OCI-LY3 (cell line): ENCODE measurements at regions not wholly inside any gene's neighbourhood (a gene's known extent, or its start where the extent isn't known, plus 50 kb on each side); places are given as distances from the start of the nearest gene placed in this dataset.

Experiments used
- H2AFZ ChIP-seq: fragments of 200-600, 300-600 bp; shearing (Covaris generic); 2 replicates; pipeline ENCODE4 v1.6.0; 2014; ENCODE audit warnings: antibody characterized with exemption, low read depth, low read length
- H3K27ac ChIP-seq: fragments of 200-600, 300-600 bp; sonication (generic); 2 replicates; pipeline ENCODE4 v1.5.1; 2014; ENCODE audit warnings: mild to moderate bottlenecking, low read length, moderate library complexity, mixed read lengths
- H3K27me3 ChIP-seq: fragments of 200-600, 300-600 bp; sonication (generic); 2 replicates; pipeline ENCODE4 v1.6.1; 2014; ENCODE audit warnings: low read depth, low read length, mixed read lengths
- H3K36me3 ChIP-seq: fragments of 200-600, 300-600 bp; sonication (generic); replicated peaks from 2 replicates; pipeline ENCODE3; 2014; ENCODE audit warnings: low read depth, low read length, mixed read lengths
- H3K4me1 ChIP-seq: fragments of 300-600, 200-600 bp; sonication (generic); 2 replicates; pipeline ENCODE4 v1.6.1; 2014; ENCODE audit warnings: low read length, mixed read lengths
- H3K4me2 ChIP-seq: fragments of 200-600, 300-600 bp; sonication (generic); 2 replicates; pipeline ENCODE4 v1.6.1; 2014; ENCODE audit warnings: low read length, mixed read lengths
- H3K4me3 ChIP-seq: fragments of 300-600, 200-600 bp; sonication (generic); 2 replicates; pipeline ENCODE4 v1.5.1; 2014; ENCODE audit warnings: antibody characterized with exemption, mild to moderate bottlenecking, low read length, moderate library complexity
- H3K79me2 ChIP-seq: fragments of 300-600, 200-600 bp; shearing (Covaris generic); 2 replicates; pipeline ENCODE4 v1.6.1; 2014; ENCODE audit warnings: mild to moderate bottlenecking, low read length, mixed read lengths
- H3K9ac ChIP-seq: fragments of 300-600, 200-600 bp; shearing (Covaris generic); 2 replicates; pipeline ENCODE4 v1.6.0; 2014; ENCODE audit warnings: mild to moderate bottlenecking, low read length, moderate library complexity
- H3K9me3 ChIP-seq: fragments of 200-600, 300-600 bp; shearing (Covaris generic); 2 replicates; pipeline ENCODE4 v1.6.1; 2014; ENCODE audit warnings: low read length, mixed read lengths; ENCODE audit not compliant: insufficient read depth
- H4K20me1 ChIP-seq: fragments of 200-600, 300-600 bp; sonication (generic); 2 replicates; pipeline ENCODE4 v1.6.1; 2016; ENCODE audit warnings: low read length, mixed read lengths; ENCODE audit not compliant: insufficient read depth
- CTCF ChIP-seq: fragments of 200-600, 300-600 bp; sonication (generic); IDR thresholded peaks from 2 replicates; pipeline ENCODE4 v1.5.1; 2014; ENCODE audit warnings: antibody characterized with exemption, low read length, low read depth
- EZH2phosphoT487 ChIP-seq: fragments of 200-600 bp; shearing (Covaris generic); IDR thresholded peaks from 2 replicates; pipeline ENCODE4 v1.6.1; 2018; ENCODE audit warnings: antibody characterized with exemption, mixed run types, low read depth

GRCh38 chr12:66799551-66799950, 120.7 kb upstream of the GRIP1 start:
- no peak overlapping the region for H3K27ac ChIP-seq
- no peak overlapping the region for H3K4me2 ChIP-seq
- no peaks in the 10 kb centered on the region for H3K79me2 ChIP-seq
- H2AFZ ChIP-seq, result no peak overlapping the region
- TF ChIP-seq EZH2phosphoT487, result no peak
- no peak for TF ChIP-seq CTCF
- no peaks in the 10 kb centered on the region for H4K20me1 ChIP-seq
- no peaks in the 10 kb centered on the region for H3K36me3 ChIP-seq
- no peak overlapping the region for H3K4me3 ChIP-seq
- H3K4me1 ChIP-seq, result no peaks in the 10 kb centered on the region
- H3K27me3 ChIP-seq, result peaks cover 11% of the 10 kb centered on the region
- no peak overlapping the region for H3K9ac ChIP-seq
- no peaks in the 10 kb centered on the region for H3K9me3 ChIP-seq

GRCh38 chr12:66800046-66800445, 121.2 kb upstream of the GRIP1 start:
- Histone ChIP-seq H3K36me3 (no peaks in the 10 kb centered on the region), H3K79me2 (no peaks in the 10 kb centered on the region), H3K27ac (no peak overlapping the region), H3K9ac (no peak overlapping the region), H3K9me3 (no peaks in the 10 kb centered on the region), H3K4me3 (no peak overlapping the region), H2AFZ (no peak overlapping the region), H3K4me1 (no peaks in the 10 kb centered on the region), H3K4me2 (no peak overlapping the region), H4K20me1 (no peaks in the 10 kb centered on the region), H3K27me3 (peaks cover 11% of the 10 kb centered on the region)
- TF ChIP-seq CTCF (no peak), EZH2phosphoT487 (no peak)

GRCh38 chr12:66803930-66804329, 125.1 kb upstream of the GRIP1 start:
- Histone ChIP-seq H3K79me2 (no peaks in the 10 kb centered on the region), H3K9ac (no peak overlapping the region), H3K36me3 (no peaks in the 10 kb centered on the region), H3K4me2 (no peak overlapping the region), H2AFZ (no peak overlapping the region), H3K27me3 (peaks cover 11% of the 10 kb centered on the region), H3K9me3 (no peaks in the 10 kb centered on the region), H3K4me3 (no peak overlapping the region), H3K27ac (no peak overlapping the region), H4K20me1 (no peaks in the 10 kb centered on the region), H3K4me1 (no peaks in the 10 kb centered on the region)
- no peak for TF ChIP-seq EZH2phosphoT487
- TF ChIP-seq CTCF, result no peak

- Histone ChIP-seq H3K9ac (no peak overlapping the region), H3K4me2 (no peak overlapping the region), H2AFZ (no peak overlapping the region), H4K20me1 (no peaks in the 10 kb centered on the region), H3K9me3 (no peaks in the 10 kb centered on the region), H3K4me1 (no peaks in the 10 kb centered on the region), H3K36me3 (no peaks in the 10 kb centered on the region), H3K79me2 (no peaks in the 10 kb centered on the region), H3K27ac (no peak overlapping the region), H3K27me3 (peaks cover 11% of the 10 kb centered on the region), H3K4me3 (no peak overlapping the region)
- TF ChIP-seq EZH2phosphoT487 (no peak), CTCF (no peak)
Observed at GRCh38 chr12:66804563-66804974, 125.7 kb upstream of the GRIP1 start.
